Nephron progenitor cell (in vitro differentiated cells): ENCODE measurements at regions not wholly inside any gene's neighbourhood (a gene's known extent, or its start where the extent isn't known, plus 50 kb on each side); places are given as distances from the start of the nearest gene placed in this dataset.

ENCODE experiments used
- DNase-seq: peaks from one replicate; pipeline ENCODE4 v3.0.0; 2021
- H3K27ac Mint-ChIP-seq: 2 replicates; pipeline ENCODE4 v1.8.0; 2021; ENCODE audit warnings: mild to moderate bottlenecking, moderate library complexity, mixed read lengths
- H3K27me3 Mint-ChIP-seq: 2 replicates; pipeline ENCODE4 v1.8.0; 2021; ENCODE audit warnings: mild to moderate bottlenecking, low read depth, mixed read lengths; ENCODE audit not compliant: poor library complexity
- H3K36me3 Mint-ChIP-seq: 2 replicates; pipeline ENCODE4 v1.8.0; 2021; ENCODE audit warnings: low read depth, mixed read lengths
- H3K4me1 Mint-ChIP-seq: 2 replicates; pipeline ENCODE4 v1.8.0; 2021; ENCODE audit warnings: mixed read lengths
- H3K4me3 Mint-ChIP-seq: 2 replicates; pipeline ENCODE4 v1.8.0; 2021; ENCODE audit warnings: mild to moderate bottlenecking, moderate library complexity, mixed read lengths
- H3K9me3 Mint-ChIP-seq: 2 replicates; pipeline ENCODE4 v1.8.0; 2021; ENCODE audit warnings: mild to moderate bottlenecking, moderate library complexity, mixed read lengths
- CTCF ChIP-seq: fragments of 200-600 bp; sonication (generic); IDR thresholded peaks from 2 replicates; pipeline ENCODE4 v1.5.0; 2021; ENCODE audit warnings: antibody characterized with exemption

DNA sequence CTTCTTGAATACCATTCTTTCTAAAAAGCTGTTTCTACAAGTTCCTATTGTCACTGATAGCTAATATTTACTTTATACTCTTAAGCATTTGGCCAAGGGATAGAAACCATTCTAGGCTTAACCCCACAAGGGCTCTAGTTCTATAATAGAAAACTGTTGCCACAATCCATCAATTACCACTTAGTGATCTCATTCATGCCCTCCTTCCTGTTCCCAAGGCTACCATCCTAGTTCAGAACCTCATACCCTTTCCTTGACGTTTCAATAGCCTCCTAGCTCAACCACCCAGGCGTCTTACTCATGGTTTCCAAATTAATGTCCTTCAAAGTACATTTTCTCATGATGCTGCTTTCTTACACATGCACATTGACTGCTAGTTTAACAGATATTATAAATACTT, 493.5 kb downstream of the NAV3 start:
- H3K36me3 Mint-ChIP-seq = no peaks in the 10 kb centered on the region
- H3K4me1 Mint-ChIP-seq = no peaks in the 10 kb centered on the region
- no peak for TF ChIP-seq CTCF
- no peak overlapping the region for H3K27ac Mint-ChIP-seq
- peaks cover 2% of the 10 kb centered on the region for H3K27me3 Mint-ChIP-seq
- no peak overlapping the region for H3K4me3 Mint-ChIP-seq
- H3K9me3 Mint-ChIP-seq = peaks cover 13% of the 10 kb centered on the region
- no peak for DNase-seq

DNA sequence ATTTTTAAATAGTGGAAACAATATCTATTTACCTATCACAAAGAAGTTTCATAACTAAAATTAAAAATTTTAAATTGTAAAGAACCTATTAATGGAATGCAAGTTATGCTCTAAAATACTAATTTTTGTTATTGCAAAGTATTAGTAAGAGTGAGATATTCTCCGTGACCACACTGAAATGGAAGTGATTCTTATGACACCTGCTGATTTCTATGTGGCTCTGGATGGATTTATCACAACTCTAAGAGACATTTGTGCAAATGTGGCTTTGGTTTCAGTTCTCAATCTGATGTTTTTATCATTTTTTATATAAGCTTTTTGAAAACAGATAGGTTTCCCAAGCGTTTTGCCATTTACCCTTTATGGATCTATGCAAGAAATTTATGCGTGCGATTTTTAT, 497.8 kb downstream of the NAV3 start:
- Mint-ChIP-seq H3K9me3 (no peaks in the 10 kb centered on the region), H3K36me3 (no peaks in the 10 kb centered on the region), H3K27ac (no peak overlapping the region), H3K4me3 (no peak overlapping the region), H3K4me1 (peaks cover 5% of the 10 kb centered on the region), H3K27me3 (no peaks in the 10 kb centered on the region)
- no peak for TF ChIP-seq CTCF
- DNase-seq = no peak

GRCh38 chr12:78330131-78330530, 499.4 kb downstream of the NAV3 start:
- H3K9me3 Mint-ChIP-seq = no peaks in the 10 kb centered on the region
- no peak for TF ChIP-seq CTCF
- H3K27me3 Mint-ChIP-seq = no peaks in the 10 kb centered on the region

GRCh38 chr12:78331181-78331580, 500.5 kb downstream of the NAV3 start:
- Mint-ChIP-seq H3K9me3 (no peaks in the 10 kb centered on the region), H3K27ac (no peak overlapping the region), H3K36me3 (no peaks in the 10 kb centered on the region), H3K27me3 (no peaks in the 10 kb centered on the region), H3K4me1 (peaks cover 5% of the 10 kb centered on the region), H3K4me3 (no peak overlapping the region)
- TF ChIP-seq CTCF = no peak
- no peak for DNase-seq

More at GRCh38 chr12:78330131-78330530, 499.4 kb downstream of the NAV3 start:
- DNase-seq = no peak
- H3K36me3 Mint-ChIP-seq = no peaks in the 10 kb centered on the region
- no peak overlapping the region for H3K4me3 Mint-ChIP-seq
- H3K27ac Mint-ChIP-seq = no peak overlapping the region
- peaks cover 5% of the 10 kb centered on the region for H3K4me1 Mint-ChIP-seq

DNA sequence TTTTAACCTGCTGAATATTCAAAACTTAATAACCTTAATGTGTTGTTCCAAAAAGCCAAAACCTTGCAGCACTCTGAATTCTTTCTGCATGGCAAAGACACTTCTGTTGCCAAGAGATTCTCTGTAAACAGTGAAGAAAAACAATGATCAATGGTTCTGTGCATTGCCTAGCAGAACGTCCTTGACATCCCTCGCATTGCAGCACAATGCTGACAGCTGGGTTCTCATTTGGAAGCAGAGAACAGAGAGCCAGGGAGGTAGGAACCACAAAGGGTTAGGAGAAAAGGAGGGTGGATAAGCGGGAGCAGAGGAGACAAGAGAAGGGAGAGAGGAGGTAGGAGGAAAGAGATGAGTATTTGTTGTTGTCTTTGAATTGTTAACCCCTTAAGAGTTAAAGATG, 501.1 kb downstream of the NAV3 start:
- Mint-ChIP-seq H3K27ac (no peak overlapping the region), H3K36me3 (no peaks in the 10 kb centered on the region), H3K9me3 (no peaks in the 10 kb centered on the region), H3K27me3 (no peaks in the 10 kb centered on the region), H3K4me3 (no peak overlapping the region), H3K4me1 (peaks cover 5% of the 10 kb centered on the region)
- TF ChIP-seq CTCF = no peak
- no peak for DNase-seq

- DNase-seq = no peak
- H3K36me3 Mint-ChIP-seq = no peaks in the 10 kb centered on the region
- no peak overlapping the region for H3K4me3 Mint-ChIP-seq
- H3K27me3 Mint-ChIP-seq = no peaks in the 10 kb centered on the region
- H3K4me1 Mint-ChIP-seq = no peaks in the 10 kb centered on the region
- TF ChIP-seq CTCF = no peak
- no peak overlapping the region for H3K27ac Mint-ChIP-seq
- H3K9me3 Mint-ChIP-seq = peaks cover 2% of the 10 kb centered on the region
These were observed 507.5 kb downstream of the NAV3 start for GRCh38 chr12:78338054-78338785.
